ENCODE measurements at regions not wholly inside any gene's neighbourhood (a gene's known extent, or its start where the extent isn't known, plus 50 kb on each side); places are given as distances from the start of the nearest gene placed in this dataset.

GRCh38 chr2:78873526-78873925 lies 152.0 kb upstream of the REG3G start:
- DNase-seq, result no peak

- no peak for DNase-seq
Observed at GRCh38 chr2:78876316-78876688, 149.2 kb upstream of the REG3G start.

- no peak for DNase-seq
Observed at GRCh38 chr2:78887446-78887845, 138.1 kb upstream of the REG3G start.

- DNase-seq, result no peak
Observed at GRCh38 chr2:78890935-78891334, 134.6 kb upstream of the REG3G start.

DNA sequence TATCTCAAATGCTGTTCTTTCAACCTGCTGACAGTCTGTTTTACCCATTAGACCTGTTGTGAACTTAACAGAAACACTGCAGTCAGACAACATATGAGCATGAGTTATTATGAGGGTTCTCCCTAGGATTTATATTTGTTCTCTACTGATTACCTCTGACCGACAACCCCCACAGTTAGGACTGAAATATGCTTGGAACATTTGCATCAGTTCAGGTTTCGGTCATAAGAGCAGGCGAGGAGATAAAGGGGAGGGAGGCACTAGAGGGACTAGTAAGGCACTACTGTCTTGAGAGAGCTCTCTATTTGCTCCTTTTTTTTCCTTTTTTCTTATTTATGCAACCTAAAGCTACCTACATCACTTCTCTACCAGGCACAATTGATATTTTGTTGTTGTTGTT lies 133.2 kb upstream of the REG3G start:
- DNase-seq, result no peak

DNA sequence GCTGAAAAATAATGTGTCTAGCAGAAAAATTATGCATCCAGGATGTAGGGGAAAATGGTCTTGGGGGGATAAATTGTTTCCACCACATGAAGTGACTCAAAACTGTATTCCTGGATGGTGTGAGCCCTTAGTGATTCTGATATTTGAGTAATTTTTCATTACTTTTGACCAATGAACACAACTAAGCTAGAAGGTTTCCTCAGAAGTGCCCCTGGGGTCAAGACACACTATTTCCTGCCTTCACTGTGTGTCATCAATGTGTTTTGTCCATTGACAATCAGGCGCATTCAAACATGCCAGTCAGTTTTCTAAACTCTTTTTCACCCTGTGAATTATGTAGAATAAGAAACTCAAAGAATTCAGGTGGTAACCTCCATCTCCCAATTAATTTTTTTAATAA lies 130.5 kb upstream of the REG3G start:
- no peak for DNase-seq

- no peak for DNase-seq
Observed at GRCh38 chr2:78896536-78896935, 129.0 kb upstream of the REG3G start.

DNA sequence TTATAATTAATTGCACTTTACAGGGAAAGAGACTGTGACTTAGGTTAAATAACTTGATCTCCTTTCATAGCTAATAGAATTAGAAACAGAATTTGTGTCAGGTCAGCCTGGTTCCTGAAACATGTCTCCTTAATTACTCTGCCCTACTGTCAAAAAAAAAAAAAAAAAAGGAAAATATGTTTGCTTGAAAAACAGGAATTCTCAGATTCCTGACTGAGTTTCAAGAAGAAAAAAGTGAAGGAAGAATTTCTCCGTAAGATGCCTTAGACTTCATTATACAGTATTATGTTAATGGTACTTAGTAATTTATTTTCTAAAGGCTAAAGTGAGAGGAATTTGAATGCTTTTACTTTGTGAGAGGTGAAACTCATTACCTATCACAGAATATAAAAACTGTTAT lies 118.4 kb upstream of the REG3G start:
- no peak for DNase-seq

DNA sequence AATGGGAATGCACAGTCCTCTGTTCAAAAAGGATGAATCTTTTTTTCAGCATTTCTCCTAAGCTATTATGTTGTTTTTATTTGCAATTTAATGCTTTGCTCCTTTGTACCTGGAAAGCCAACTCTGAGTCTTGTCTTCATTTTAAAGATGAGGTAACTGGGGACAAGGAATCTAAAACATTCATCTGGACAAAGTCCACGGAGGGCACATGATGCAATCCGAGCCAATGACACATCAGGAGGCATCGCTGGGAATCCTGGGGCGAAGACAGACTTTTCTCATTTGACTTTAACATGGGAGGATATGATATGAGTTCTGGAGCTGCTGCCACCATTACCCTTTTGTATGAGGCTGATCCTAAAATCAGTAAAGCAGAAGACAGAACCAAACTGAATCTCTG lies 116.5 kb upstream of the REG3G start:
- no peak for DNase-seq

- no peak for DNase-seq
Observed at GRCh38 chr2:78910376-78910775, 115.1 kb upstream of the REG3G start.

GRCh38 chr2:78913257-78913656 lies 112.2 kb upstream of the REG3G start:
- no peak for DNase-seq

DNA sequence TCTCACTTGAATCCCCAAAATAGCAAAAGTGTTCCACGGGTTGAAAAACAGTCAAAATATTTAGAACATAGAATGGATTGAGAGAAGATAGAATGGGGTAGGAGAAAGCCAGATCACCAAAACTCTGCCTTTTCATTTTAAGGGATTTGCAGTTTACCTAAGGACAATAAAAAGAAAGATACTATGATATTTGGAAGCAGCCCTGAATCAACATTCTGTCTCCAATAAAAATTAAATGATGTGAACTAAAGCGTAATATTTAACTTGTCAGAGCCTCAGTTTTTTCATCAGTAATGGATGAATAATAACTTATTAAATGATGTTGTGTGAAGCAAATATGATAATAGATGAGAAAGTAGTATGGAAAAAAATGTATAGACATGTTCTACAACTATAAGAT lies 100.2 kb upstream of the REG3G start:
- DNase-seq, result no peak

DNA sequence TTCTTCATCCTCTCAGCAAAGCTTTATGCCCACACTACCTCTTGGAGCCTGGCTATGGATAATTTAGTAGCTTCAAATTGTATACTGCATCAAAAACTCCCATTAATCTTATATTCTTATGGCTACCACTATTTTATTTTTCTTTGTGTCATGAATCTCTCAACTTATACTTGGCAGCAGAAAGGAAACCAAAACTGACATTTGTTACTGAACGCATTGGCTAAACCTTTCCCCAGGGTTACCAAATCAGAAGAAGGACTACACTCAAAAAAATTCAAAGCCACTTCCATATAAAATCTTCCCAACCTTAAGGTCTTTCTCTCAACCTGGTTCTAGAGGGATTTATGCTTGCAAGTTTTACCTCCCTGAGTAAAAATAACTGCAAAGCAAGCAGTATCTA lies 97.0 kb upstream of the REG3G start:
- DNase-seq, result no peak

DNA sequence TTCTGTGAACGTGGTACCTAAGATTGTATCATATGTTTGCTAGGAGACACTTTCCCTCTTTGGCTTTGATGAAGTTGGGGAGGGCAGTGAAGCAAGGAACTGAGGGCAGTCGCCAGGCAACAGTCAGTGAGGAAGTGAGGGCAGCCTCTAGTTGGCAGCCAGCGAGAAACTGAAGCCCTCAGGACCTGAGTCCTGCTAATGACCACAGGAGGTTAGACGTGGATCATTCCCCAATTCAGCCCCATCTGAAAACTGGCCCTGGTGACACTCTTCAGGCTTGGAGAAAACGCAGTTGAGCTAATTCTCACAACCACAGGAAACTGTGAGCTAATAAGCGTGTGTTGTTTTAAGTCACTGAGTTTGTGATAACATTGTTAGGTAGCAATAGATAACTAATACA lies 84.5 kb upstream of the REG3G start:
- DNase-seq, result no peak

GRCh38 chr2:78941751-78942150 lies 83.8 kb upstream of the REG3G start:
- DNase-seq, result no peak

DNA sequence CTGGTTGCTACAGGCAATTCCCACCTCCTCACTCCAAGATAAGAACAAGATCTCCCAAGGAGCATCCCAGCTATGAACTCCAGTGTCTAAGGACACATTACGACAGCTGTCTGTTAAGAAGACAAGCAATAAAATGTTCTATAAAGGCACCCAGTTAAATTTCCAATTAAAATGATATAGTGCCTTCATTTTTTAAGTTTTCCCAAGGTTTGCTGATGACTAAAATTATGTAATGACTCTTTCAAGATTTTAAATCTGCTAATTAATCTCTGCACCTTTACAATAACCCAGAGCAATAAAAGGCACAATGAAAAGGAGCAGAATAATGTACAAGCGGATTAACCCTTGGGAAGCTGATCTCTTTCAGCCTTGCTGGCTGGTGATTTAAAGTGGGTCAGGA lies 61.6 kb upstream of the REG3G start:
- no peak for DNase-seq

DNA sequence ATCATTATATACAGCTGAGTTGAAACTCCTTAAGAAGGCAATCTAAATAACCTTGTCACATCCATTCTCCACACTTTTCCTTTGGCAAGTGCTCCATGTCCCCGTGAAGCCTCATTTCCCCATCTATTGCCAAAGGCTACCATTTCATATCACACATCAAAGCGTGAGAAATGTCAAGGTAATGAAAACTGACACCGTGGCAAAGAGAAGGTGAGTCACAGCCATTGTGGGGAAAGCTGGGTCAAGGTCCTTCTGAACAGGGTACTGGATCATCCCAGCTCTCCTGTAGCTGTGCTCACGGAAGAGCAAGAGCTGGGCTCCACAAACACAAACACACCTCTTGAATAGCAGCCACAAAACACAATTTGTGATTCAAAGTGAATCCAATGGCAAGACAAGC lies 58.2 kb upstream of the REG3G start:
- no peak for DNase-seq

DNA sequence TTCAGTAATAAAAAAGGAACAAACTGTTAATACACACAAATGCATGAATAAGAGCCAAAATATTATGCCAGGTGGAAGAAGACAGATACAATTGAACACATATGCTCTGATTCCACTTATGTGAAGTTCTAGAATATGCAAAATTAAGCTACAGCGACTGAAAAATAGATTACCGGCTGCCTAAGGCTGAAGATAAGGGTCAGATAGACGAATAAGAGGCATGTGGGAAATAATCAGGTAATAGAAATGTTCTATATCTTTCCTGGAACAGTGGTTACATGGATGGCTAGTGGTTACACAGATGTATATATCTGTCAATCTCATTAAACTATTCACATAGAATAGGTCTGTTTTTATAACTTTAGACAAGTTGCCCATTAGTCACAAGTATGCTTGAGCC lies 51.9 kb upstream of the REG3G start:
- no peak for DNase-seq

Data from COR-L47 (cell line).